ENCODE measurements at regions not wholly inside any gene's neighbourhood (a gene's known extent, or its start where the extent isn't known, plus 50 kb on each side); places are given as distances from the start of the nearest gene placed in this dataset.

DNA sequence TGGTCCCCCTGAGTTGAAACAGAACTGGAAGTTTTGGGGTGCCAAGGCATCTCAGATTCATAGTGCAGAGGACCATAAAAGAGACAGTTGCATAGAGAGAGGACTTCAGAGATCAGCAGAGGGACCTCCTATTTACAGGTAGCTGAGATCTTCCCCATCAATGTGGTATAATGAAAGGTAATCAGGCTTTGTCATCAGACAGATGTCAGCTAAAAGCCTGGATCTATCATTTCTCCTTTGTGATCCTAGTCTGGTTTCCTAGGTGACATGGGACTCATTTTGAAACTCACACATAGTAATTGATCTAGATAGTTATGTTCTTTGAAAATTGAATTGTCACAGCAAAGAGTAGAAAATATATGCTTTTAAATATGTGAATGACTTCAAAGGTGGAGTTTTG lies 443.5 kb upstream of the MAP2 start:
- TF ChIP-seq CTCF (conservative IDR thresholded peaks at IDR 0.05; ENCODE audit: low read length) (no peak), EZH2phosphoT487 (IDR thresholded peaks at IDR 0.05; ENCODE audit: borderline replicate concordance, low read depth, low read length) (no peak)
